ENCODE measurements at regions not wholly inside any gene's neighbourhood (a gene's known extent, or its start where the extent isn't known, plus 50 kb on each side); places are given as distances from the start of the nearest gene placed in this dataset.

DNA sequence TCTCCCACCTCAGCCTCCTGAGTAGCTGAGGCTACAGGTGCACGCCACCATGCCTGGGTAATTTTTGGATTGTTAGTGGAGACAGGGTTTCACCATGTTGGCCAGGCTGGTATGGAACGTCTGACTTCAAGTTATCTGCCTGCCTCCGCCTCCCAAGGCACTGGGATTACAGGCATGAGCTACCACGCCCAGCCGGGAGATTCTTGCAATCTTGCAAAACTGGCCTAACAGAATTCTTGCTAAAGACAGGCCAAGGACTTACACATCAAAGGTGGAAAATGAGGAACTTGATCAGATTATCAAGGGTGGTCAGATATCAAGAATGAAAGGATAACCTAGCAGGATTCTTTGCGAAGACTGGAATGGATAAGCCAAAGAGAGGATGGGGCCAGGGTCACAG, 98.3 kb upstream of the TIAM1 start:
- H3K4me3 ChIP-seq = no peak overlapping the region
- no peaks in the 10 kb centered on the region for H3K36me3 ChIP-seq (ENCODE audit: control insufficient read depth in 2 of 2, insufficient read depth in 2 of 2, low read length in 1 of 2)
- ChIA-PET RAD21 (ENCODE audit: unreplicated experiment) (interaction anchor here (2.3 kb wide), 1 partner anchor 138 kb away, joined by 5 read pairs; no protein-coding TSS in a partner anchor), POLR2A (no interaction called here), SMC1A (ENCODE audit: uncharacterized antibody, unreplicated experiment) (interaction anchor here (1.1 kb wide), 2 partner anchors 31 to 95 kb away, joined by 3 read pairs; no protein-coding TSS in a partner anchor), CTCF (no interaction called here)
- no peak for DNase-seq (ENCODE audit: low read depth, low spot score)
- in situ Hi-C loops (cut with MboI) = no loop called here
- no peak for TF ChIP-seq PML (IDR thresholded peaks at IDR 0.05; ENCODE audit: low read length)
- TF ChIP-seq MXI1 (IDR thresholded peaks at IDR 0.05; ENCODE audit: low read depth, low read length) = no peak
- TF ChIP-seq LARP7 (IDR thresholded peaks at IDR 0.05) = no peak
- TF ChIP-seq, protein P1, sequence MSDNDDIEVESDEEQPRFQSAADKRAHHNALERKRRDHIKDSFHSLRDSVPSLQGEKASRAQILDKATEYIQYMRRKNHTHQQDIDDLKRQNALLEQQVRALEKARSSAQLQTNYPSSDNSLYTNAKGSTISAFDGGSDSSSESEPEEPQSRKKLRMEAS (IDR thresholded peaks at IDR 0.05; ENCODE audit: low read depth, low read length) = no peak
- TF ChIP-seq TAF1 (IDR thresholded peaks at IDR 0.05; ENCODE audit: borderline replicate concordance, low read depth, low read length) = no peak
- no peak for TF ChIP-seq MYB (IDR thresholded peaks at IDR 0.05; ENCODE audit: borderline replicate concordance, low read depth, low read length)
- TF ChIP-seq JUND (IDR thresholded peaks at IDR 0.05; ENCODE audit: low read depth, low read length) = no peak
- no peak for TF ChIP-seq TARDBP (IDR thresholded peaks at IDR 0.05; ENCODE audit: borderline replicate concordance)
- TF ChIP-seq RFX5 (IDR thresholded peaks at IDR 0.05; ENCODE audit: low read depth, low read length) = no peak
- no TSS peak for BruUV-seq (replicated peaks)
- 50% methylated on average over 6 of the region's 6 CpGs for WGBS (ENCODE audit: insufficient coverage, insufficient replicate concordance, low lambda C conversion rate, missing lambda C conversion rate)
- no peaks in the 10 kb centered on the region for H4K20me1 ChIP-seq (ENCODE audit: control insufficient read depth, insufficient read depth)
- ATAC-seq = no peak
- H2AFZ ChIP-seq (ENCODE audit: control insufficient read depth, low read depth, low read length) = no peak overlapping the region
- H3K4me1 ChIP-seq (ENCODE audit: control insufficient read depth, insufficient read depth, low read length) = no peaks in the 10 kb centered on the region
- intact Hi-C loops (cut with micrococcal nuclease; ENCODE audit: unreplicated experiment) = no loop called here
- FAIRE-seq = no peak
- no peak overlapping the region for H3K9ac ChIP-seq (ENCODE audit: control insufficient read depth, insufficient read depth, low read length)
- no peaks in the 10 kb centered on the region for H3K27me3 ChIP-seq (replicated peaks in 1 of 2; ENCODE audit: control insufficient read depth in 2 of 2, insufficient read depth in 2 of 2, low read length in 1 of 2)
- H3K79me2 ChIP-seq (ENCODE audit: control insufficient read depth, insufficient read depth, low read length) = no peaks in the 10 kb centered on the region
- H3K9me3 ChIP-seq (replicated peaks; ENCODE audit: control insufficient read depth, insufficient read depth, low read length) = no peaks in the 10 kb centered on the region; the same call in 2 of the 3 replicates
- no peak overlapping the region for H3K4me2 ChIP-seq (ENCODE audit: control insufficient read depth, insufficient read depth)
- H3K27ac ChIP-seq (ENCODE audit: control insufficient read depth, insufficient read depth) = no peak overlapping the region

DNA sequence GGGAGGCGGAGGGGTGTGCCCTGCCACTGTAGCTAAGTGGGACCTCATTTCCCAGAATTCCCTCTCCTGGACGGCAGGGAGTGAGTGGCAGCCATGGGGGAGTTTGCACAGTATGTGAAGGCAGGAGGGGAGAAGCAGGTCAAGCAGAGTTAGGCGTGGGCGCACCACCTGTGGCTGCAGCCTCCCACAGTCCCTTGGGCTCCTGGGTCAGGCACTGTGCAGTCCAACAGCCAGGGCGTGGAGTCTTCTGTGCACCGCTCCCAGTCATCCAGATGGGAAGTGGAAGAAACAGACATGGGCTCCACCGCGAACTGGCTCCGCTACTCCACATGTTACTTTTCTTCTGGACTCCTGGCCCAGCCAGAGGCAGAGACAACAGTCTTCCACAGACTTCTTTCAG, 85.4 kb upstream of the TIAM1 start:
- H3K9me3 ChIP-seq (replicated peaks; ENCODE audit: control insufficient read depth, insufficient read depth, low read length) = no peaks in the 10 kb centered on the region
- WGBS (ENCODE audit: insufficient coverage, insufficient replicate concordance, low lambda C conversion rate, missing lambda C conversion rate) = 59% methylated on average over 9 of the region's 9 CpGs
- no peak overlapping the region for H3K4me2 ChIP-seq (ENCODE audit: control insufficient read depth, insufficient read depth)
- H3K4me1 ChIP-seq (ENCODE audit: control insufficient read depth, insufficient read depth, low read length) = no peaks in the 10 kb centered on the region
- H3K79me2 ChIP-seq (ENCODE audit: control insufficient read depth, insufficient read depth, low read length) = no peaks in the 10 kb centered on the region
- H3K36me3 ChIP-seq (ENCODE audit: control insufficient read depth in 2 of 2, insufficient read depth in 2 of 2, low read length in 1 of 2) = no peaks in the 10 kb centered on the region
- no peaks in the 10 kb centered on the region for H3K27me3 ChIP-seq (replicated peaks in 1 of 2; ENCODE audit: control insufficient read depth in 2 of 2, insufficient read depth in 2 of 2, low read length in 1 of 2)
- DNase-seq (ENCODE audit: low read depth, low spot score) = no peak
- no peak overlapping the region for H3K4me3 ChIP-seq
- H3K9ac ChIP-seq (ENCODE audit: control insufficient read depth, insufficient read depth, low read length) = no peak overlapping the region
- no TSS peak for BruUV-seq (replicated peaks)
- POLR2A ChIA-PET = no interaction called here
- RAD21 ChIA-PET (ENCODE audit: unreplicated experiment) = no interaction called here
- in situ Hi-C loops (cut with MboI) (no loop called here), intact Hi-C loops (cut with micrococcal nuclease; ENCODE audit: unreplicated experiment) (no loop called here)
- H3K27ac ChIP-seq (ENCODE audit: control insufficient read depth, insufficient read depth) = no peak overlapping the region
- ATAC-seq = no peak
- no peak overlapping the region for H2AFZ ChIP-seq (ENCODE audit: control insufficient read depth, low read depth, low read length)
- no peak for FAIRE-seq
- no peaks in the 10 kb centered on the region for H4K20me1 ChIP-seq (ENCODE audit: control insufficient read depth, insufficient read depth)
- SMC1A ChIA-PET (ENCODE audit: uncharacterized antibody, unreplicated experiment) = no interaction called here
- CTCF ChIA-PET = interaction anchor here (0.5 kb wide), 1 partner anchor 56 kb away, joined by 3 read pairs; no protein-coding TSS in a partner anchor
- TF ChIP-seq RUNX3 (IDR thresholded peaks at IDR 0.05; ENCODE audit: low read length) (no peak), NR2F1 (conservative IDR thresholded peaks at IDR 0.05) (no peak), TARDBP (IDR thresholded peaks at IDR 0.05; ENCODE audit: borderline replicate concordance) (no peak), MYB (IDR thresholded peaks at IDR 0.05; ENCODE audit: borderline replicate concordance, low read depth, low read length) (no peak), EP300 (IDR thresholded peaks at IDR 0.05; ENCODE audit: borderline replicate concordance in 1 of 2, control insufficient read depth in 1 of 2, low read depth in 2 of 2, low read length in 2 of 2) (no peak), ZNF274 (IDR thresholded peaks at IDR 0.05; ENCODE audit: insufficient read depth, insufficient read length) (no peak), NFYB (IDR thresholded peaks at IDR 0.05; ENCODE audit: insufficient read depth, low read depth, low read length) (no peak), NR2C1 (IDR thresholded peaks at IDR 0.05) (no peak), MEF2A (IDR thresholded peaks at IDR 0.05; ENCODE audit: insufficient read depth, low read depth, low read length) (no peak), FOXM1 (IDR thresholded peaks at IDR 0.05; ENCODE audit: low read depth, low read length) (no peak), RELA (IDR thresholded peaks at IDR 0.05; ENCODE audit: borderline replicate concordance, partially characterized antibody) (no peak), STAT3 (IDR thresholded peaks at IDR 0.05; ENCODE audit: low read depth, low read length) (no peak), CREM (IDR thresholded peaks at IDR 0.05; ENCODE audit: low read depth) (no peak), MEF2B (IDR thresholded peaks at IDR 0.05; ENCODE audit: partially characterized antibody, poor library complexity, severe bottlenecking) (no peak), MXI1 (IDR thresholded peaks at IDR 0.05; ENCODE audit: low read depth, low read length) (no peak), TAF1 (IDR thresholded peaks at IDR 0.05; ENCODE audit: borderline replicate concordance, low read depth, low read length) (no peak)
